ENCODE measurements at regions not wholly inside any gene's neighbourhood (a gene's known extent, or its start where the extent isn't known, plus 50 kb on each side); places are given as distances from the start of the nearest gene placed in this dataset.

- DNase-seq (ENCODE audit: low read depth, low spot score) = no peak
- H3K4me3 Mint-ChIP-seq = no peak overlapping the region
- no peaks in the 10 kb centered on the region for H3K4me1 Mint-ChIP-seq
- H3K9me3 Mint-ChIP-seq = no peaks in the 10 kb centered on the region
- no peaks in the 10 kb centered on the region for H3K27me3 Mint-ChIP-seq (ENCODE audit: low read depth)
- TF ChIP-seq CTCF (conservative IDR thresholded peaks at IDR 0.05) = no peak
- no peak overlapping the region for H3K27ac Mint-ChIP-seq (ENCODE audit: unreplicated experiment)
- no peaks in the 10 kb centered on the region for H3K36me3 Mint-ChIP-seq (ENCODE audit: low read depth)
These were observed 938.9 kb upstream of the TENM4 start for GRCh38 chr11:80379620-80380278.

GRCh38 chr11:80371931-80372330, 931.1 kb upstream of the TENM4 start:
- no peak overlapping the region for H3K27ac Mint-ChIP-seq (ENCODE audit: unreplicated experiment)
- DNase-seq (ENCODE audit: low read depth, low spot score) = no peak
- peaks cover 3% of the 10 kb centered on the region for H3K36me3 Mint-ChIP-seq (ENCODE audit: low read depth)
- no peaks in the 10 kb centered on the region for H3K27me3 Mint-ChIP-seq (ENCODE audit: low read depth)
- H3K9me3 Mint-ChIP-seq = peaks cover 2% of the 10 kb centered on the region
- no peak for TF ChIP-seq CTCF (conservative IDR thresholded peaks at IDR 0.05)
- no peaks in the 10 kb centered on the region for H3K4me1 Mint-ChIP-seq
- H3K4me3 Mint-ChIP-seq = no peak overlapping the region

- Mint-ChIP-seq H3K9me3 (peaks cover 2% of the 10 kb centered on the region), H3K27me3 (ENCODE audit: low read depth) (no peaks in the 10 kb centered on the region), H3K27ac (ENCODE audit: unreplicated experiment) (no peak overlapping the region), H3K4me1 (no peaks in the 10 kb centered on the region), H3K36me3 (ENCODE audit: low read depth) (peaks cover 3% of the 10 kb centered on the region), H3K4me3 (no peak overlapping the region)
- TF ChIP-seq CTCF (conservative IDR thresholded peaks at IDR 0.05) = no peak
- no peak for DNase-seq (ENCODE audit: low read depth, low spot score)
These were observed 925.1 kb upstream of the TENM4 start for GRCh38 chr11:80365980-80366379.

- Mint-ChIP-seq H3K4me1 (no peaks in the 10 kb centered on the region), H3K4me3 (no peak overlapping the region), H3K36me3 (ENCODE audit: low read depth) (peaks cover 3% of the 10 kb centered on the region), H3K27me3 (ENCODE audit: low read depth) (no peaks in the 10 kb centered on the region), H3K27ac (ENCODE audit: unreplicated experiment) (no peak overlapping the region), H3K9me3 (peaks cover 2% of the 10 kb centered on the region)
- TF ChIP-seq CTCF (conservative IDR thresholded peaks at IDR 0.05) = no peak
- no peak for DNase-seq (ENCODE audit: low read depth, low spot score)
These were observed 924.4 kb upstream of the TENM4 start for GRCh38 chr11:80365076-80365725.

GRCh38 chr11:80362563-80363340, 921.9 kb upstream of the TENM4 start:
- Mint-ChIP-seq H3K9me3 (no peaks in the 10 kb centered on the region), H3K27ac (ENCODE audit: unreplicated experiment) (no peak overlapping the region), H3K27me3 (ENCODE audit: low read depth) (no peaks in the 10 kb centered on the region), H3K4me1 (no peaks in the 10 kb centered on the region), H3K36me3 (ENCODE audit: low read depth) (no peaks in the 10 kb centered on the region), H3K4me3 (no peak overlapping the region)
- DNase-seq (ENCODE audit: low read depth, low spot score) = no peak
- no peak for TF ChIP-seq CTCF (conservative IDR thresholded peaks at IDR 0.05)

Measured in neural crest cell (in vitro differentiated cells).